ENCODE measurements at regions not wholly inside any gene's neighbourhood (a gene's known extent, or its start where the extent isn't known, plus 50 kb on each side); places are given as distances from the start of the nearest gene placed in this dataset.

DNA sequence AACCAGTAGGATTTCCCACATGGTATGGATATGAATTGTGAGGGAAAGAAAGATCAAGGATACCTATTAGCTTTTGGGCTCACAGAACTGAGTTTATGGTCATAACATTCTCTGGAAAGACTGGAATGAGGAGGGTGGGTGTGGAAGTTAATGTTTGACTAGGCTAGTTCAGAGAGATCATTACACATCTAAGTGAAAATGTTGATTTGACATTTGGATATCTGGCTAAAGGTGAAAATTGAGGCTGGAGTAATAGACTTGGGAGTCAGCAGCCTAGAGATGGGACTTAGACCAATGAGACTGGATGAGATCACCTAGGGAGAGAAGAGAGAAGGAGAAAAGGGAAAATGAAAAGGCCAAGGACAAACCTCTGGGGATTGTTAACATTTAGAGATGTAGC lies 437.3 kb downstream of the CCSER2 start:
- TF ChIP-seq, protein P1, sequence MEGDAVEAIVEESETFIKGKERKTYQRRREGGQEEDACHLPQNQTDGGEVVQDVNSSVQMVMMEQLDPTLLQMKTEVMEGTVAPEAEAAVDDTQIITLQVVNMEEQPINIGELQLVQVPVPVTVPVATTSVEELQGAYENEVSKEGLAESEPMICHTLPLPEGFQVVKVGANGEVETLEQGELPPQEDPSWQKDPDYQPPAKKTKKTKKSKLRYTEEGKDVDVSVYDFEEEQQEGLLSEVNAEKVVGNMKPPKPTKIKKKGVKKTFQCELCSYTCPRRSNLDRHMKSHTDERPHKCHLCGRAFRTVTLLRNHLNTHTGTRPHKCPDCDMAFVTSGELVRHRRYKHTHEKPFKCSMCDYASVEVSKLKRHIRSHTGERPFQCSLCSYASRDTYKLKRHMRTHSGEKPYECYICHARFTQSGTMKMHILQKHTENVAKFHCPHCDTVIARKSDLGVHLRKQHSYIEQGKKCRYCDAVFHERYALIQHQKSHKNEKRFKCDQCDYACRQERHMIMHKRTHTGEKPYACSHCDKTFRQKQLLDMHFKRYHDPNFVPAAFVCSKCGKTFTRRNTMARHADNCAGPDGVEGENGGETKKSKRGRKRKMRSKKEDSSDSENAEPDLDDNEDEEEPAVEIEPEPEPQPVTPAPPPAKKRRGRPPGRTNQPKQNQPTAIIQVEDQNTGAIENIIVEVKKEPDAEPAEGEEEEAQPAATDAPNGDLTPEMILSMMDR (conservative IDR thresholded peaks at IDR 0.05; ENCODE audit: low read length) = no peak
- no peak for TF ChIP-seq EZH2phosphoT487 (IDR thresholded peaks at IDR 0.05; ENCODE audit: borderline replicate concordance)

Data from Loucy (cell line).